Adrenal gland (tissue), 9 donors: ENCODE measurements at regions not wholly inside any gene's neighbourhood (a gene's known extent, or its start where the extent isn't known, plus 50 kb on each side); places are given as distances from the start of the nearest gene placed in this dataset.

ENCODE experiments used
- DNase-seq, 7 donors: peaks; one replicate each; pipeline ENCODE4 v3.0.0-alpha.2; 2019 to 2020
- H3K27ac ChIP-seq, 5 donors: fragments of 200-600 bp; sonication (generic) in 4 of 5; 1 replicate in 3 of 5; 2 replicates in 2 of 5; pipeline versions ENCODE4 v1.5.1 to v1.8.0; 2016 to 2020; ENCODE audit warnings: mild to moderate bottlenecking in 1 of 5
- H3K27me3 ChIP-seq: fragments of 200-600 bp; 2 replicates; pipeline ENCODE4 v1.8.0; 2021
- H3K36me3 ChIP-seq, 2 donors: fragments of 200-600 bp; replicated peaks in 1 of 2; 1 replicate in 1 of 2; 2 replicates in 1 of 2; pipeline versions ENCODE4 v1.5.1 to v1.8.0; 2018 to 2022
- H3K4me1 ChIP-seq, 2 donors: fragments of 200-600 bp; replicated peaks in 1 of 2; 1 replicate in 1 of 2; 2 replicates in 1 of 2; pipeline versions ENCODE4 v1.5.1 to v1.8.0; 2018 to 2021
- H3K4me3 ChIP-seq, 4 donors: fragments of 200-600 bp; sonication (generic) in 3 of 4; one replicate each; pipeline ENCODE4 v1.5.1; 2016 to 2018
- H3K9me3 ChIP-seq, 3 donors: fragments of 200-600 bp; sonication (generic) in 1 of 3; replicated peaks in 1 of 3; 1 replicate in 2 of 3; 2 replicates in 1 of 3; pipeline versions ENCODE4 v1.5.1 to v1.8.0; 2016 to 2021
- POLR2A ChIP-seq, 2 donors: fragments of 450-650 bp; IDR thresholded peaks; one replicate each; pipeline ENCODE4 v1.6.1; 2017; ENCODE audit warnings: antibody characterized with exemption in 2 of 2, mild to moderate bottlenecking in 2 of 2, moderate library complexity in 1 of 2
- WGBS, 4 donors: extraction: QIAGEN DNeasy Blood & Tissue Kit in 2 of 4; methylation state at CpG; one replicate each; pipeline versions ENCODE4 v1.1.5 to v1.1.7; 2013 to 2017; 5-methylcytosine and 5-hydroxymethylcytosine counted together
- intact Hi-C, 2 donors: fragments of 100-400 bp; cut with DNase I; formaldehyde crosslinking; loops; one replicate each; pipeline versions ENCODE4 v1.14.1 to v1.15.0; 2022 to 2023
- TF ChIP-seq, protein P1 (sequence below), 6 experiments: fragments of 450-650 bp in 4 of 6; fragments of 200-600 bp in 2 of 6; sonication (generic) in 1 of 6; IDR thresholded peaks; 1 replicate in 5 of 6; 2 replicates in 1 of 6; pipeline versions ENCODE4 v1.5.1 to v1.8.0; 2016 to 2021; ENCODE audit warnings: antibody characterized with exemption in 6 of 6, mild to moderate bottlenecking in 2 of 6, moderate library complexity in 1 of 6
- donor health status: healthy with polysubstance abuse.
- donor health status: Bipolar disorder and iron deficiency.
- donor health status: DM: yes; HTN: yes; CAD: no.
- donor health status: DM: no; HTN: no; CAD: no.
- donor health status: DM: no; HTN: no; CAD: no.

DNA sequence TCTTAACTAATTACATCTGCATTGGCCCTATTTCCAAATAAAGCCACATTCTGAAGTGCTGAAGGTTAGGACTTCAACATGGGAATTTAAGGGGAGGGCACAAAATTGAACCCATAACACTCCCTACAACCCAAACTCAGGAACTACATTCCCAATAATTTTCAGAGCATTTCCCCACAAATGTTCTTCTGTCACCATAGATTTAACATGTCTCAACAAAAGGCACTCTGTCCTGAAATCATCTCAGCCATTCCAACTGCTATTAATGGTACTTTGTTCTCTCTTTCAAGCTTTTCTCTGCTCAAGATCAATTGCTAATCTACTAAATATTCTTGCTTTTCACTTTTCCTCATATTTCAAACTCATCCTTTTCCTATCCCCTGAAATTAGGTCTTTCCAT lies 74.0 kb upstream of the SOX1 start:
- no peak overlapping the region for H3K4me3 ChIP-seq
- H3K27ac ChIP-seq = no peak overlapping the region
- intact Hi-C loops = no loop called here
- TF ChIP-seq POLR2A (IDR thresholded peaks at IDR 0.05) = no peak
- TF ChIP-seq, protein P1, sequence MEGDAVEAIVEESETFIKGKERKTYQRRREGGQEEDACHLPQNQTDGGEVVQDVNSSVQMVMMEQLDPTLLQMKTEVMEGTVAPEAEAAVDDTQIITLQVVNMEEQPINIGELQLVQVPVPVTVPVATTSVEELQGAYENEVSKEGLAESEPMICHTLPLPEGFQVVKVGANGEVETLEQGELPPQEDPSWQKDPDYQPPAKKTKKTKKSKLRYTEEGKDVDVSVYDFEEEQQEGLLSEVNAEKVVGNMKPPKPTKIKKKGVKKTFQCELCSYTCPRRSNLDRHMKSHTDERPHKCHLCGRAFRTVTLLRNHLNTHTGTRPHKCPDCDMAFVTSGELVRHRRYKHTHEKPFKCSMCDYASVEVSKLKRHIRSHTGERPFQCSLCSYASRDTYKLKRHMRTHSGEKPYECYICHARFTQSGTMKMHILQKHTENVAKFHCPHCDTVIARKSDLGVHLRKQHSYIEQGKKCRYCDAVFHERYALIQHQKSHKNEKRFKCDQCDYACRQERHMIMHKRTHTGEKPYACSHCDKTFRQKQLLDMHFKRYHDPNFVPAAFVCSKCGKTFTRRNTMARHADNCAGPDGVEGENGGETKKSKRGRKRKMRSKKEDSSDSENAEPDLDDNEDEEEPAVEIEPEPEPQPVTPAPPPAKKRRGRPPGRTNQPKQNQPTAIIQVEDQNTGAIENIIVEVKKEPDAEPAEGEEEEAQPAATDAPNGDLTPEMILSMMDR (IDR thresholded peaks at IDR 0.05) = no peak
- H3K4me1 ChIP-seq = no peaks in the 10 kb centered on the region
- H3K36me3 ChIP-seq = no peaks in the 10 kb centered on the region
- no peak for DNase-seq
- no peaks in the 10 kb centered on the region for H3K9me3 ChIP-seq
- H3K27me3 ChIP-seq = no peaks in the 10 kb centered on the region

DNA sequence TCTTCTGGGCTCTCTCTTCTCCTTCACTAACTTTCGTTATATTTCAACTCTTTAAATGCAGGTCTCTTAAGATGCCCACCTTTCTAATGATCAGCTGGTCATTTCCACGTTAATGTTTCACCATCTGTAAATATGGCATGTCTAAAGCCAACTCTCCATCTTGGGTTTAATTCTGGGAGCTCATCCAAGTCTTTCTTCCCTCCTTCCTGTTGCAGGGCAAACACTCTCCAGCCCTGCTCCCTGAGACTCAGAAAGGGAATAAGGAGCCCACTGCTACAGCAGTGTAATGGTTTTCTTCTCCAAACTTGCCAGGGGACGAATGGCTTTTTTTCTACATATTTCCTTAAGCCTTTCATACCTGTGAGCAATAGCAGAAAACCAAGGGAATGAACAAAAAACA lies 73.3 kb upstream of the SOX1 start:
- WGBS, 4 donors = 44 to 54% (median 49%) methylated on average over 3 of the region's 3 CpGs
- Histone ChIP-seq H3K36me3 (no peaks in the 10 kb centered on the region), H3K9me3 (no peaks in the 10 kb centered on the region), H3K4me1 (no peaks in the 10 kb centered on the region), H3K4me3 (no peak overlapping the region), H3K27ac (no peak overlapping the region), H3K27me3 (no peaks in the 10 kb centered on the region)
- DNase-seq = no peak
- intact Hi-C loops = no loop called here
- no peak for TF ChIP-seq POLR2A (IDR thresholded peaks at IDR 0.05)
- TF ChIP-seq, protein P1 (IDR thresholded peaks at IDR 0.05) = no peak

- Histone ChIP-seq H3K36me3 (no peaks in the 10 kb centered on the region), H3K4me3 (no peak overlapping the region), H3K4me1 (no peaks in the 10 kb centered on the region), H3K27me3 (no peaks in the 10 kb centered on the region), H3K27ac (no peak overlapping the region), H3K9me3 (no peaks in the 10 kb centered on the region)
- intact Hi-C loops = no loop called here
- no peak for DNase-seq
- TF ChIP-seq, protein P1 (IDR thresholded peaks at IDR 0.05) = no peak
- no peak for TF ChIP-seq POLR2A (IDR thresholded peaks at IDR 0.05)
- 73 to 78% (median 76%) methylated on average over 11 of the region's 11 CpGs for WGBS, 4 donors
These were observed 72.4 kb upstream of the SOX1 start for GRCh38 chr13:111994578-111994977.

GRCh38 chr13:111999352-111999751 lies 67.6 kb upstream of the SOX1 start:
- no peak for DNase-seq
- TF ChIP-seq, protein P1 (IDR thresholded peaks at IDR 0.05) = no peak
- no peak for TF ChIP-seq POLR2A (IDR thresholded peaks at IDR 0.05)
- no peaks in the 10 kb centered on the region for H3K36me3 ChIP-seq
- no peak overlapping the region for H3K4me3 ChIP-seq
- no peaks in the 10 kb centered on the region for H3K9me3 ChIP-seq
- 67 to 80% (median 72%) methylated on average over 5 of the region's 5 CpGs for WGBS, 4 donors
- no peak overlapping the region for H3K27ac ChIP-seq
- intact Hi-C loops = no loop called here
- H3K27me3 ChIP-seq = no peaks in the 10 kb centered on the region
- no peaks in the 10 kb centered on the region for H3K4me1 ChIP-seq
